NOMO-1 treated with DMSO at 0.1 percent for 48 hours (cell line): ENCODE measurements at regions not wholly inside any gene's neighbourhood (a gene's known extent, or its start where the extent isn't known, plus 50 kb on each side); places are given as distances from the start of the nearest gene placed in this dataset.

Source experiments
- DNase-seq: peaks from one replicate; lab custom pipeline; 2025; ENCODE audit not compliant: unreplicated experiment; lab: John Stamatoyannopoulos, UW

- DNase-seq: no peak
Observed at GRCh38 chr6:54710456-54710855, 136.1 kb upstream of the FAM83B start.

DNA sequence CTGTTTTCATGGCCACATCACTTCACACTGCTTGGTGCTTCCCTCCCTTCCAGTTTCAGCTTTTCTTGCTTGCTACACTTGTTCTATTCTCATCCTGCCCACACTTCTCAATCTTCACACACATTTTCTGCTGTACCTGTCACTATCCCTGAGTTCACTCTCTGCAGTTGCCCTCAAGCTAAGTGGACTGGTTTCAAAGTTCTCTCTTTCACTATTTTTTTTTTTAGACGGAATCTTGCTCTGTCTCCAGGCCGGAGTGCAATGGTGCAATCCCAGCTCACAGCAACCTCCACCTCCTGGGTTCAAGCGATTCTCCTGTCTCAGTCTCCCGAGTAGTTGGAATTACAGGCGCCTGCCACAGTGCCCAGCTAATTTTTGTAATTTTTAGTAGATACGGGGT lies 130.6 kb upstream of the FAM83B start:
- no peak for DNase-seq

- no peak for DNase-seq
Observed at GRCh38 chr6:54716877-54717276, 129.7 kb upstream of the FAM83B start.

GRCh38 chr6:54717849-54718455 lies 128.6 kb upstream of the FAM83B start:
- DNase-seq: peak; percentile 13

GRCh38 chr6:54718541-54719023 lies 128.0 kb upstream of the FAM83B start:
- DNase-seq: no peak

DNA sequence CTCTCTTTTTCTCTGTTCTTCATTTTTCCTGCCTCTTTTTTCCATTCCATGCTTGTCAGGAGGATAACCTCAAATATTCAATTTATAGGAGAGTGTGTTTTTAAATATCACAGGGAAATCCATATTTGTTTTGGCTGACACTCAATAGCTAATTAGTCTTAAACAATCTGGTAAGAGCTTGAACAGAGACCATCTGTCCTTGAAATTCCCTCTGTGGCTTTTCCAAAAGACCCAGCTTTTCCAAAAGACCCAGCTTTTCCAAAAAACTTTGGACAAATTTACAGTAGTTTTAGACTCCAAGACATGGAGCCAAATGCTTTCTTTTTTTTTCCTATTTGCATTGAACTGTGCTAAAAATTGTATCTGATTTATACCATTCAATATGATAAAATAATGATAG lies 127.4 kb upstream of the FAM83B start:
- DNase-seq: no peak

- DNase-seq: no peak
Observed at GRCh38 chr6:54719633-54720032, 126.9 kb upstream of the FAM83B start.

- DNase-seq: no peak
Observed at GRCh38 chr6:54722328-54722727, 124.2 kb upstream of the FAM83B start.

GRCh38 chr6:54729716-54730115 lies 116.9 kb upstream of the FAM83B start:
- no peak for DNase-seq

GRCh38 chr6:54730767-54731630 lies 115.6 kb upstream of the FAM83B start:
- DNase-seq: no peak

- peak; percentile 1 for DNase-seq
Observed at GRCh38 chr6:54737247-54737646, 109.3 kb upstream of the FAM83B start.

GRCh38 chr6:54747955-54748354 lies 98.6 kb upstream of the FAM83B start:
- DNase-seq: no peak

GRCh38 chr6:54754406-54754805 lies 92.2 kb upstream of the FAM83B start:
- DNase-seq: no peak

- DNase-seq: no peak
Observed at GRCh38 chr6:54758340-54758739, 88.2 kb upstream of the FAM83B start.

GRCh38 chr6:54768494-54768893 lies 78.1 kb upstream of the FAM83B start:
- no peak for DNase-seq

DNA sequence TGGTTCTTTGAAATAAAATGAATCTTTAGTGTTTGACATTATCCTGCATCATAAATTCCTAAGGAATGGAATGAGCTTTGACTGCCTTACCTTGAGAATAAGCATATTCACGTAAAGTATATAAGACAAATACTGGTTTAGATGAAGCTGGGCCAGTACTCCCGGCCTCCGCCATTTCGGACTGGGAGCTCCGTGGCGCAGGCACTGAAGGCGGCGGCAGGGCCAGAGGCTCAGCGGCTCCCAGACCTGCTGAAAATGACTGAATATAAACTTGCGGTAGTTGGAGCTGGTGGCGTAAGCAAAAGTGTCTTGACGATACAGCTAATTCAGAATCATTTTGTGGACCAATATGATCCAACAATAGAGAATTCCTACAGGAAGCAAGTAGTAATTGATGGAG lies 76.2 kb upstream of the FAM83B start:
- no peak for DNase-seq

DNA sequence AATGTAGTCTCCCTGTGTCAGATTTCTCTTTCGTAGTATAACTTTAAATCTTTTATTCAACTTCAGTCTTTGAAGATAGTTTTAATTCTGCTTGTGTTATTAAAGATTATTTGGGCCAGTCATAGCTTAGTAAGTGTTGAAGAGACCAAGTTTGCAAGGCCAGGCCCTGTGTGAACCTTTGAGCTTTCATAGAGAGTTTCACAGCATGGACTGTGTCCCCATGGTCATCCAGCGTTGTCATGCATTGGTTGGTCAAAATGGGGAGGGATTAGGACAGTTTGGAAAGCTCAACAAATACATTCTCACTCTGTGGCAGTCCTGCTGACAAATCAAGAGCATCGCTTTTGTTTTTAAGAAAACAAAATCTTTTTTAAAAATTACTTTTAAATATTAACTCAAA lies 74.6 kb upstream of the FAM83B start:
- DNase-seq: no peak

DNA sequence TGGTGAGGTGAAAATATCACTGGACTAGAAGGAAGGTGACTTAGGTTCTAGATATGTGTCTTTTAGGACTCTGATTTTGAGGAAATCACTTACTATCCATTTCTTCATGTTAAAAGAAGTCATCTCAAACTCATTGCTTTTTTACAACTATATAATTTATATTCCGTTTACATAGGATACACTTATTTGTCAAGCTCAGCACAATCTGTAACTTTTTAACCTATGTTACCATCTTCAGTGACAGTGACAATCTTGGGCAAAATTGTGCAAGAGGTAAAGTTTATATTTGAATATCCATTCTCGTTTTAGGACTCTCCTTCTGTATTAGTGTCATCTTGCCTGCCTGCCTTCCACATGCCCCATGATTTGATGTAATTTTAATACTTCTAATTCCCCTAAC lies 74.0 kb upstream of the FAM83B start:
- no peak for DNase-seq

DNA sequence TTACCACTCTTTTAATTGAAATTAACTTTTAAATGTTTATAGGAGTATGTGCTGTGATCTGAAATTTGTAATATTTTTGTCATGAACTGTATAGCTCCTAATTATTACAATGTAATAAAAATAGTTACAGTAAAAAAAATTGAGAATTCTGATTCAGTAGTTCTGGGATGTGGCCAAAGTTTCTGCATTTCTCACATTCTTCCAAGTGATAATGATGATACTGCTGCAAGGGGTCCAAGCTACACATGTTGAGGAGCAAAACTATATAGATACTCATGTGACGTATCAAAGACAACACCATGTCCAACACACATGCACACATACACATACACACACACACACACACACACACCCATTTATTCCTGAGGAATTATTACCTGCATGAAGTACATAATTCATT lies 71.0 kb upstream of the FAM83B start:
- no peak for DNase-seq

GRCh38 chr6:54776891-54777290 lies 69.7 kb upstream of the FAM83B start:
- DNase-seq: no peak

- DNase-seq: no peak
Observed at GRCh38 chr6:54778731-54779130, 67.8 kb upstream of the FAM83B start.

GRCh38 chr6:54784011-54784410 lies 62.6 kb upstream of the FAM83B start:
- no peak for DNase-seq

GRCh38 chr6:54786154-54786553 lies 60.4 kb upstream of the FAM83B start:
- DNase-seq: no peak
